Omental fat pad (tissue), 3 donors: ENCODE measurements at regions not wholly inside any gene's neighbourhood (a gene's known extent, or its start where the extent isn't known, plus 50 kb on each side); places are given as distances from the start of the nearest gene placed in this dataset.

Experiments used
- ATAC-seq: fragments of 150-250 bp; one replicate; pipeline ENCODE4 v1.9.1; 2016; ENCODE audit warnings: mild to moderate bottlenecking, moderate library complexity; ENCODE audit not compliant: low FRiP score
- DNase-seq: peaks from one replicate; pipeline ENCODE4 v3.0.0-alpha.2; 2019; ENCODE audit warnings: low spot score
- TF ChIP-seq, protein P1 (sequence below), 3 donors: fragments of 450-650 bp; IDR thresholded peaks; one replicate each; pipeline ENCODE4 v1.5.1; 2016 to 2017; ENCODE audit warnings: antibody characterized with exemption in 3 of 3, mild to moderate bottlenecking in 3 of 3, moderate library complexity in 2 of 3

DNA sequence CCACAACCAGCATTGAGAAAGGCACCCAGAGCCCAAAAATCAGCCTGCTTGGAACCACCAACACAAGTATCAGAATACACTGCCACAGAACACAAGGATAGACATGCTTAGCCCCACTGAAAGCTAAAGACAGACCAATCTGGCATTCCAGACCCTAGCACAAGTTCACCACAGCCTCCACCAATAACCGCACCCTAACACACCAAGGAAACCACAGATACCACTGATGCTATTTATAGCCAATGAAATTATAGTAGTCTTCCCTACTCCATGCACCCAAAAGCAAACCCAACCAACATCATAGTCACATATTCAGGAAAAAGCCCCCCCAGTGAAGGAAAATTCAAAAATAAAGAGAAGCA, 83.9 kb upstream of the STT3B start:
- DNase-seq (no peak), ATAC-seq (no peak)
- TF ChIP-seq, protein P1, sequence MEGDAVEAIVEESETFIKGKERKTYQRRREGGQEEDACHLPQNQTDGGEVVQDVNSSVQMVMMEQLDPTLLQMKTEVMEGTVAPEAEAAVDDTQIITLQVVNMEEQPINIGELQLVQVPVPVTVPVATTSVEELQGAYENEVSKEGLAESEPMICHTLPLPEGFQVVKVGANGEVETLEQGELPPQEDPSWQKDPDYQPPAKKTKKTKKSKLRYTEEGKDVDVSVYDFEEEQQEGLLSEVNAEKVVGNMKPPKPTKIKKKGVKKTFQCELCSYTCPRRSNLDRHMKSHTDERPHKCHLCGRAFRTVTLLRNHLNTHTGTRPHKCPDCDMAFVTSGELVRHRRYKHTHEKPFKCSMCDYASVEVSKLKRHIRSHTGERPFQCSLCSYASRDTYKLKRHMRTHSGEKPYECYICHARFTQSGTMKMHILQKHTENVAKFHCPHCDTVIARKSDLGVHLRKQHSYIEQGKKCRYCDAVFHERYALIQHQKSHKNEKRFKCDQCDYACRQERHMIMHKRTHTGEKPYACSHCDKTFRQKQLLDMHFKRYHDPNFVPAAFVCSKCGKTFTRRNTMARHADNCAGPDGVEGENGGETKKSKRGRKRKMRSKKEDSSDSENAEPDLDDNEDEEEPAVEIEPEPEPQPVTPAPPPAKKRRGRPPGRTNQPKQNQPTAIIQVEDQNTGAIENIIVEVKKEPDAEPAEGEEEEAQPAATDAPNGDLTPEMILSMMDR (IDR thresholded peaks at IDR 0.05) = no peak

DNA sequence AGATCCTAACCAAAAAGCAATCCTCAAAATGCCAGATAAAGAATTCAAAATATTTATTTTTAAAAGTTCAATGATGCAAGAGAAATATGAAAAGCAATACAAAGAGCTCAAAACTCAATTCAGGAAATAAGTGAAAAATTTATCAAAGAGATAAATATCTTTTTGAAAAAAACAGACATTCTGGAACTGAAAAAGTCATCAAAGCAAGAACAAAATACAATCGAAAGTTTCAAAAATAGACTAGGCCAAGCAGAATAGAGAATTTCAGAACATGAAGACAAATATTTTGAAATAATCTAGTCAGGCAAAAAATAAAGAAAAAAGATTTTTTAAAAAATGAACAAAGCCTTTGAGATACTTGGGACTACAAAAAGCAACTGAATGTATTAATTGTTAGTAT, 83.4 kb upstream of the STT3B start:
- ATAC-seq (no peak), DNase-seq (no peak)
- TF ChIP-seq, protein P1 (IDR thresholded peaks at IDR 0.05) = no peak

DNA sequence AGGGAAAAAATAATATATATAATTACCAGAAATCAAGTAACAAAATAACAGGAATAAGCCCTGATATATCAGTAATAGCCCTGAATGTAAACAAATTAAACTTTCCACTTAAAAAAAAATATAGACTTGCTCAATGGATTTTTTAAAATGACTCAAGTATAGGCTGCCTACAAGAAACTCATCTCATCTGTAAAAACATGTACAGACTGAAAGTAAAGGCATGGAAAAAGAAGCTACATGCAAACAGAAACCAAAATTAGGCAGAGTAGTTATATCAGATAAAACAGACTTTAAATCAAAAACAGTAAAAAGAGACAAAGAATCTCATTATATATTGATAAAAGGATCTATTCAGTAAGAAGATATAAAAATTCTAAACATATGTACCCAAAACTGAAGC, 82.4 kb upstream of the STT3B start:
- no peak for ATAC-seq
- TF ChIP-seq, protein P1 (IDR thresholded peaks at IDR 0.05) = no peak
- no peak for DNase-seq

DNA sequence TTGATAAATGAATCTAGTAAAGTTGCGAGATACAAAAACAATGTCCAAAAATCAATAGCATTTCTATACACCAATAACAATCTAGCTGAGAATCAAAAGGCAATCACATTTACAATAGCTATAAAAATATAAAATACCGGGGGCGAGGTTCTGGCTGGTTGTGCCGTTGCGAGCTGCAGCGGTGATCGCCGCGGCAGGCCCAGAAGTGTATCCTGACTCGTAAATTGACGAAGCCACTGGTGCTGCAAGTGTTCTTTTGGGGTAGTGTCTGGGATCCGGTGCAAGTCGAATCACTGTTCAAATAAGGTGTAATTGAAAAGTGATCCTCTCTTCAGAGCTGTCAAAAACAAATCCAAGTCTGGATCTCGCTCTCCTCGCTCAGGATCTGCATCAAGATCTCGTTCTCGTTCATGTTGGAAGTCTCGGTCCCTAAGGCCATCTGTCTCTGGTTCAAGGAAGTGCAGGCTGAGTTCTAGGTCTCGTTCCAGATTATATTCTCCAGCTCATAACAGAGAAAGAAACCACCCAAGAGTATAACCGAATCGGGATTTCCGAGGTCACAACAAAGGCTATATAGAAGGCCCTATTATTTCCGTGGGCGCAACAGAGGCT, 80.1 kb upstream of the STT3B start:
- TF ChIP-seq, protein P1 (IDR thresholded peaks at IDR 0.05) = no peak
- DNase-seq (no peak), ATAC-seq (no peak)

DNA sequence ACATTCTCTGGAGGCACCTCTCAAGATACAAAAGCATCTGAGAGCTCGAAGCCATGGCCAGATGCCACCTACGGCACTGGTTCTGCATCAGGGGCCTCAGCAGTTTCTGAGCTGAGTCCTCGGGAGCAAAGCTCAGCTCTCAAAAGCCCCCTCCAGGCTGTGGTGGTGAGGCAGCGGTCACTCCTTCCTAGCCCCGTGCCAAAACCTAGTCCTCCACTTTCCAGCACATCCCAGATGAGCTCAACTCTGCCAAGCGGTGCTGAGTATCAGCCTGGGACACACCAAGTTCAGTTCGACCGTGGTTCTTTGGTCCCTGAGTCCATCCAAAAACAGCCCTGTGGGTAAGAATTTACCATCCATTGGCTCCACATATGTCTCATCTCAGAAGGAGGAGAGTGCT, 79.3 kb upstream of the STT3B start:
- DNase-seq (no peak), ATAC-seq (no peak)
- TF ChIP-seq, protein P1 (IDR thresholded peaks at IDR 0.05) = no peak

DNA sequence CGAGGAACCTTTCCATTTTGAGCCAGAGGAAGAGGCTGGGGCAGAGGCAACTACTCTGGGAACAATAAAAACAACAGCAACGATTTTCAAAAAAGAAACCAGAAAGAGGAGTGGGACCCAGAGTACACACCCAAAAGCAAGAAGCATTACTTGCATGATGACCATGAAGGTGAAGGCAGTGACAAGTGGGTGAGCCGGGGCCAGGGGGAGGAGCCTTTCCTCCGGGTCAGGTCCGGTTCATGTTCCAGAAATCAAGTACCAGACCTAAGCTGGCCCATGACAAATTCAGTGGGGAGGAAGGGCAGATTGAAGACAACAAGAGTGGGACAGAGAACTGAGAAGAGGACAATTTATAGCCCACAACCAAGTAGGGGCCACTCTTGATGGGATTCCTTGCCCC, 77.2 kb upstream of the STT3B start:
- no peak for ATAC-seq

DNA sequence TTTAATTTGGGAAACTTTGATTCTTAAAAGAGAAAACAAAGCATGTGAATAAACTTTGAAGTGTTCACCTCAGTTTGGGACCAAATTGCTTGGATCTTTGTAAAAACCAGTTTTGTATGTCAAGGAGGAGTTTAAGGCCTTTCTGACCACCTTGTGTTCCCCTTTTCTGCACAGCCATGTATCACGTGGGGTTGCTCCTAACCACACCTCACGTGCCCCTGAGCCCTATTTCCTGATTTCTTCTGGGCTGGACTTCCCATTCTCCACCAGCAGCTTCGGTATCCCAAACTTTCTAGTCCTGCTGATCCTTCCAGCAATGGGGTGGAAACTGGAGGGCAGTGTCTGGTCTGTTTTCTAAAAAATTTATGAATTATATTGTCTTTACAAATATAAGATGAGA, 76.4 kb upstream of the STT3B start:
- TF ChIP-seq, protein P1 (IDR thresholded peaks at IDR 0.05) = no peak
- no peak for ATAC-seq
- DNase-seq = no peak

More for the DNA sequence above, 77.2 kb upstream of the STT3B start:
- TF ChIP-seq, protein P1 (IDR thresholded peaks at IDR 0.05) = no peak
- DNase-seq = no peak
